Mesothelial cell of epicardium (in vitro differentiated cells): ENCODE measurements at regions not wholly inside any gene's neighbourhood (a gene's known extent, or its start where the extent isn't known, plus 50 kb on each side); places are given as distances from the start of the nearest gene placed in this dataset.

Experiments used
- DNase-seq, 2 experiments: peaks; one replicate each; pipeline ENCODE4 v3.0.0; 2021; ENCODE audit warnings: low spot score in 2 of 2; ENCODE audit not compliant: unreplicated experiment in 2 of 2
- H3K27ac Mint-ChIP-seq: 2 replicates; pipeline ENCODE4 v1.8.0; 2021; ENCODE audit warnings: mixed read lengths
- H3K27me3 Mint-ChIP-seq: 2 replicates; pipeline ENCODE4 v1.8.0; 2021; ENCODE audit warnings: low read depth, mixed read lengths
- H3K36me3 Mint-ChIP-seq: 2 replicates; pipeline ENCODE4 v1.8.0; 2021; ENCODE audit warnings: mixed read lengths
- H3K4me1 Mint-ChIP-seq: 2 replicates; pipeline ENCODE4 v1.8.0; 2021; ENCODE audit warnings: mixed read lengths
- H3K4me3 Mint-ChIP-seq: 2 replicates; pipeline ENCODE4 v1.8.0; 2021; ENCODE audit warnings: mild to moderate bottlenecking, moderate library complexity, mixed read lengths
- H3K9me3 Mint-ChIP-seq: 2 replicates; pipeline ENCODE4 v1.8.0; 2021; ENCODE audit warnings: mixed read lengths
- TF ChIP-seq, protein P1 (sequence below): fragments of 200-600 bp; sonication (generic); IDR thresholded peaks from one replicate; pipeline ENCODE4 v1.5.0; 2021; ENCODE audit warnings: antibody characterized with exemption; ENCODE audit not compliant: unreplicated experiment

DNA sequence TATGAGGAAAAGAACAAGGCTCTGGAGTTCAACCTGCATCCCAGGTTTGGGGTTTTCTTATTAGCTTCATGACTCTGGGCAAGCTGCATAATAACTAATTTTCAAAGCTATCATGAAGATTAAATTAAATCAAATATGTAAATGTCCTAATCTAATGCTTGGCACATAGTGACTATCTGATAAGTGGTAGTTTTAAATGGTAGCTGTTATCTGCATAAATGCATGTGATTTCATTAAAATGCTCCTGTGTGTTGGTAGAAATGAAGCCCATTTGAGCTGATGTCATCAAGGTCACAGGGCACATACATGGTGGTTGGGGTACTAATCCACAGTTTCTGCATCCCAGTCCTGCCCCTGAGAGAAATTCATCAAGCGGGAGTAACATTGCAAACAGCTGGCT, 428.8 kb downstream of the LRATD1 start:
- Mint-ChIP-seq H3K27ac (no peak overlapping the region), H3K4me1 (no peaks in the 10 kb centered on the region), H3K27me3 (peaks cover 7% of the 10 kb centered on the region), H3K9me3 (peaks cover 17% of the 10 kb centered on the region), H3K4me3 (no peak overlapping the region), H3K36me3 (no peaks in the 10 kb centered on the region)
- no peak for DNase-seq
- TF ChIP-seq, protein P1, sequence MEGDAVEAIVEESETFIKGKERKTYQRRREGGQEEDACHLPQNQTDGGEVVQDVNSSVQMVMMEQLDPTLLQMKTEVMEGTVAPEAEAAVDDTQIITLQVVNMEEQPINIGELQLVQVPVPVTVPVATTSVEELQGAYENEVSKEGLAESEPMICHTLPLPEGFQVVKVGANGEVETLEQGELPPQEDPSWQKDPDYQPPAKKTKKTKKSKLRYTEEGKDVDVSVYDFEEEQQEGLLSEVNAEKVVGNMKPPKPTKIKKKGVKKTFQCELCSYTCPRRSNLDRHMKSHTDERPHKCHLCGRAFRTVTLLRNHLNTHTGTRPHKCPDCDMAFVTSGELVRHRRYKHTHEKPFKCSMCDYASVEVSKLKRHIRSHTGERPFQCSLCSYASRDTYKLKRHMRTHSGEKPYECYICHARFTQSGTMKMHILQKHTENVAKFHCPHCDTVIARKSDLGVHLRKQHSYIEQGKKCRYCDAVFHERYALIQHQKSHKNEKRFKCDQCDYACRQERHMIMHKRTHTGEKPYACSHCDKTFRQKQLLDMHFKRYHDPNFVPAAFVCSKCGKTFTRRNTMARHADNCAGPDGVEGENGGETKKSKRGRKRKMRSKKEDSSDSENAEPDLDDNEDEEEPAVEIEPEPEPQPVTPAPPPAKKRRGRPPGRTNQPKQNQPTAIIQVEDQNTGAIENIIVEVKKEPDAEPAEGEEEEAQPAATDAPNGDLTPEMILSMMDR = no peak

DNA sequence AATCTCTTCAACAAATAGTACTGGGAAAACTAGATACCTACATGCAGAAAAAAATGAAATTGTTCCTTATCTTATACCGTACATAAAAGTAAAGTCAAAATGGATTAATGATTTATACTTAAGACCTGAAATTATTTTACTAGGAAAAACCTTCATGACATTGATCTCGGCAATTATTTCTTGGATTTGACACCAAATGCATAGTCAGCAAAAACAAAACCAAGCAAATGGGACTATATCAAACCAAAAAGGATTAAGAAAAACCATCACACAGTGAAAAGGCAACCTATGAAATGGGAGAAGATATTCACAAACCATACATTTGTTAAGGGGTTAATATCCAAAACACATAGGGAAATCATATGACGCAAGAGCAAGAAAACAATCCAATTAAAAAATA, 433.6 kb downstream of the LRATD1 start:
- H3K27me3 Mint-ChIP-seq = peaks cover 4% of the 10 kb centered on the region
- no peaks in the 10 kb centered on the region for H3K36me3 Mint-ChIP-seq
- H3K27ac Mint-ChIP-seq = no peak overlapping the region
- TF ChIP-seq, protein P1 = no peak
- no peaks in the 10 kb centered on the region for H3K4me1 Mint-ChIP-seq
- no peak for DNase-seq
- H3K4me3 Mint-ChIP-seq = no peak overlapping the region
- peaks cover 23% of the 10 kb centered on the region for H3K9me3 Mint-ChIP-seq

DNA sequence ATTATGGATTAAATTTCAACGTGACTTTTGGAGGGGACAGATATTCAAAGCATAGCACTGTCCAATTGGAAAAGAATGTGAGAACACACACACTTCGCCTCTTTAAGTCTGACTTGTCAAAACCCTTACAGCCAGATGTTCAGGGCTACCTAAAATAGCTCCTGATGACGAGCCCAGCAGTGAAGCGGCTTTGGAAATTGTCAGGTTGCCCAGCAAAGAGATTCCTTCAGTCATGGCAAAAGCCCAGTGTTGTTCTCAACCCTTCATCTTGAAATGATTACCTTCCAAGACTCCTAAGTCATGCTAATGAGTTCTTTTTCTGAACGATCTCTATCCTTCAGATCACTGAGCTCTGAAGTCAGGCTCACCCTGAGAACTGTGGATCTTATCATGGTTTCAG, 436.6 kb downstream of the LRATD1 start:
- Mint-ChIP-seq H3K4me3 (no peak overlapping the region), H3K27me3 (no peaks in the 10 kb centered on the region), H3K36me3 (no peaks in the 10 kb centered on the region), H3K4me1 (no peaks in the 10 kb centered on the region), H3K27ac (no peak overlapping the region), H3K9me3 (peaks cover 18% of the 10 kb centered on the region)
- TF ChIP-seq, protein P1 = no peak
- no peak for DNase-seq

- TF ChIP-seq, protein P1 = no peak
- Mint-ChIP-seq H3K36me3 (no peaks in the 10 kb centered on the region), H3K4me3 (no peak overlapping the region), H3K4me1 (no peaks in the 10 kb centered on the region), H3K27me3 (peaks cover 11% of the 10 kb centered on the region), H3K27ac (no peak overlapping the region), H3K9me3 (no peaks in the 10 kb centered on the region)
- DNase-seq = no peak
These were observed 440.3 kb downstream of the LRATD1 start for GRCh38 chr2:15072836-15073235.

- no peaks in the 10 kb centered on the region for H3K4me1 Mint-ChIP-seq
- H3K36me3 Mint-ChIP-seq = no peaks in the 10 kb centered on the region
- TF ChIP-seq, protein P1 = no peak
- H3K9me3 Mint-ChIP-seq = no peaks in the 10 kb centered on the region
- DNase-seq = no peak
- peaks cover 11% of the 10 kb centered on the region for H3K27me3 Mint-ChIP-seq
- no peak overlapping the region for H3K27ac Mint-ChIP-seq
- H3K4me3 Mint-ChIP-seq = no peak overlapping the region
These were observed 441.1 kb downstream of the LRATD1 start for GRCh38 chr2:15073664-15074063.

DNA sequence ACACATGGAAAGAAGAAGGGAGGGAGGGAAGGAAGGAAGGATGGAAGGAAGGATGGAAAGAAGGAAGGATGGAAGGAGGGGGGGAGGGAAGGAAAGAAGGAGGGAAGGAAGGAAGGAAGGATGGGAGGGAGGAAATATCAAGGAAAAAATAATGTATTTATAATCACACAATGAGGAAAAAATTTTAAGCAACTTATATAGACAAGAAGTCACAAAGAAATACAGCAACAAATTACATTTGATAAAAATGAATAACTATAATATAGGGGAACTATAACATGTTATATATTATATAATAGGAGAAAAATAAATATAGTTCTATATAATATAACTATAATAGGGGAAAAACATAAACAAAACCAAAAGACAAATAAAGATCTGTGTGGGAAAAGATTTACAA, 441.8 kb downstream of the LRATD1 start:
- TF ChIP-seq, protein P1 = no peak
- no peaks in the 10 kb centered on the region for H3K9me3 Mint-ChIP-seq
- no peak for DNase-seq
- no peak overlapping the region for H3K4me3 Mint-ChIP-seq
- no peaks in the 10 kb centered on the region for H3K4me1 Mint-ChIP-seq
- H3K27me3 Mint-ChIP-seq = peaks cover 16% of the 10 kb centered on the region
- H3K36me3 Mint-ChIP-seq = no peaks in the 10 kb centered on the region
- H3K27ac Mint-ChIP-seq = no peak overlapping the region
